ENCODE measurements at regions not wholly inside any gene's neighbourhood (a gene's known extent, or its start where the extent isn't known, plus 50 kb on each side); places are given as distances from the start of the nearest gene placed in this dataset.

GRCh38 chrX:1928805-1929204 is 313.9 kb downstream of the ASMT start:
- TF ChIP-seq FOXK1 (CRISPR knock-in tag; IDR thresholded peaks at IDR 0.05) (no peak), ZNF317 (CRISPR knock-in tag; IDR thresholded peaks at IDR 0.05; ENCODE audit: borderline replicate concordance, low read depth) (no peak), MXD4 (CRISPR knock-in tag; IDR thresholded peaks at IDR 0.05; ENCODE audit: borderline replicate concordance) (no peak), IRF2 (CRISPR knock-in tag; IDR thresholded peaks at IDR 0.05; ENCODE audit: borderline replicate concordance, low read depth) (no peak), MYBL2 (CRISPR knock-in tag; IDR thresholded peaks at IDR 0.05) (no peak), CREB1 (CRISPR knock-in tag; IDR thresholded peaks at IDR 0.05) (no peak), USF1 (CRISPR knock-in tag; IDR thresholded peaks at IDR 0.05) (no peak), USF2 (CRISPR knock-in tag; IDR thresholded peaks at IDR 0.05) (no peak), NFATC4 (CRISPR knock-in tag; IDR thresholded peaks at IDR 0.05) (no peak), CTCF (IDR thresholded peaks at IDR 0.05) (no peak), ZNF416 (CRISPR knock-in tag; IDR thresholded peaks at IDR 0.05) (no peak), SMAD3 (CRISPR knock-in tag; IDR thresholded peaks at IDR 0.05; ENCODE audit: borderline replicate concordance) (no peak), HMGA2 (CRISPR knock-in tag; IDR thresholded peaks at IDR 0.05) (no peak)
- Mint-ChIP-seq H3K9me3 (no peaks in the 10 kb centered on the region), H3K36me3 (no peaks in the 10 kb centered on the region), H3K27me3 (ENCODE audit: low read depth) (no peaks in the 10 kb centered on the region; the same call in 1 of the 2 replicates), H3K4me1 (peaks cover 39% of the 10 kb centered on the region), H3K27ac (peak overlapping the region; percentile 61), H3K4me3 (no peak overlapping the region)
- ATAC-seq = peak; percentile 38
- CTCF ChIA-PET = no interaction called here
- peak; percentile 31 for DNase-seq (ENCODE audit: low spot score)
- POLR2A ChIA-PET = no interaction called here

- Mint-ChIP-seq H3K36me3 (no peaks in the 10 kb centered on the region), H3K27ac (no peak overlapping the region; the same call in 1 of the 2 replicates), H3K4me1 (peaks cover 33% of the 10 kb centered on the region), H3K4me3 (no peak overlapping the region), H3K27me3 (ENCODE audit: low read depth) (no peaks in the 10 kb centered on the region), H3K9me3 (no peaks in the 10 kb centered on the region)
- ChIA-PET POLR2A (no interaction called here), CTCF (no interaction called here)
- DNase-seq (ENCODE audit: low spot score) (no peak), ATAC-seq (no peak)
- no peak for TF ChIP-seq ZNF512 (CRISPR knock-in tag; IDR thresholded peaks at IDR 0.05; ENCODE audit: borderline replicate concordance)
- no peak for TF ChIP-seq PREB (CRISPR knock-in tag; IDR thresholded peaks at IDR 0.05; ENCODE audit: borderline replicate concordance)
- TF ChIP-seq ZNF263 (CRISPR knock-in tag; IDR thresholded peaks at IDR 0.05; ENCODE audit: low read depth) = no peak
- no peak for TF ChIP-seq CTCF (IDR thresholded peaks at IDR 0.05)
- TF ChIP-seq ATF6 (CRISPR knock-in tag; IDR thresholded peaks at IDR 0.05) = no peak
- TF ChIP-seq ZSCAN18 (CRISPR knock-in tag; IDR thresholded peaks at IDR 0.05) = no peak
- TF ChIP-seq ETV6 (CRISPR knock-in tag; IDR thresholded peaks at IDR 0.05) = no peak
- no peak for TF ChIP-seq HMGXB4 (CRISPR knock-in tag; IDR thresholded peaks at IDR 0.05)
- TF ChIP-seq FOXP1 (CRISPR knock-in tag; IDR thresholded peaks at IDR 0.05; ENCODE audit: borderline replicate concordance) = no peak
Observed at GRCh38 chrX:1932231-1932630, 317.4 kb downstream of the ASMT start.
